H9 (cell line): ENCODE measurements at regions not wholly inside any gene's neighbourhood (a gene's known extent, or its start where the extent isn't known, plus 50 kb on each side); places are given as distances from the start of the nearest gene placed in this dataset.

ENCODE experiments used
- DNase-seq: peaks from one replicate; pipeline ENCODE4 v3.0.0-alpha.2; 2017
- H2AFZ ChIP-seq: one replicate; pipeline ENCODE4 v1.6.1; 2013; ENCODE audit warnings: mild to moderate bottlenecking, low read length, control low read depth, moderate library complexity
- H2AK5ac ChIP-seq: 2 replicates; pipeline ENCODE4 v1.6.1; 2013; ENCODE audit warnings: low read length, control low read depth, mixed read lengths; ENCODE audit not compliant: insufficient read length
- H2BK120ac ChIP-seq: one replicate; pipeline ENCODE4 v1.6.1; 2013; ENCODE audit warnings: low read depth, mild to moderate bottlenecking, low read length, control low read depth, inconsistent platforms; ENCODE audit not compliant: poor library complexity, severe bottlenecking
- H2BK12ac ChIP-seq: 2 replicates; pipeline ENCODE4 v1.6.1; 2013; ENCODE audit warnings: low read length, control low read depth, mixed read lengths, low read depth; ENCODE audit not compliant: insufficient read length
- H2BK15ac ChIP-seq: 2 replicates; pipeline ENCODE4 v1.6.1; 2013; ENCODE audit warnings: low read depth, low read length, control low read depth
- H2BK20ac ChIP-seq: one replicate; pipeline ENCODE4 v1.6.1; 2013; ENCODE audit warnings: low read depth, mild to moderate bottlenecking, low read length, control low read depth, inconsistent platforms; ENCODE audit not compliant: poor library complexity, severe bottlenecking
- H2BK5ac ChIP-seq: 2 replicates; pipeline ENCODE4 v1.6.1; 2013; ENCODE audit warnings: low read length, control low read depth, mixed read lengths; ENCODE audit not compliant: insufficient read length
- H3K14ac ChIP-seq: 2 replicates; pipeline ENCODE4 v1.6.1; 2013; ENCODE audit warnings: low read length, control low read depth; ENCODE audit not compliant: insufficient read depth
- H3K18ac ChIP-seq: 2 replicates; pipeline ENCODE4 v1.6.1; 2013; ENCODE audit warnings: low read depth, mild to moderate bottlenecking, mixed read lengths, low read length, control low read depth; ENCODE audit not compliant: insufficient read length
- H3K23ac ChIP-seq: 2 replicates; pipeline ENCODE4 v1.6.1; 2013; ENCODE audit warnings: low read length, control low read depth, mixed read lengths, low read depth; ENCODE audit not compliant: insufficient read length
- H3K23me2 ChIP-seq: 2 replicates; pipeline ENCODE4 v1.6.1; 2013; ENCODE audit warnings: low read depth, mild to moderate bottlenecking, mixed read lengths, low read length, control low read depth; ENCODE audit not compliant: insufficient read length, poor library complexity, severe bottlenecking
- H3K27ac ChIP-seq: 2 replicates; pipeline ENCODE4 v1.5.1; 2013; ENCODE audit warnings: low read length, control low read depth, mixed read lengths, low read depth; ENCODE audit not compliant: insufficient read length
- H3K27me3 ChIP-seq: 2 replicates; pipeline ENCODE4 v1.6.1; 2013; ENCODE audit warnings: low read length, control low read depth, inconsistent platforms; ENCODE audit not compliant: insufficient read depth
- H3K4ac ChIP-seq: 2 replicates; pipeline ENCODE4 v1.6.1; 2013; ENCODE audit warnings: low read depth, mild to moderate bottlenecking, control low read depth, inconsistent platforms, low read length, moderate library complexity
- H3K4me1 ChIP-seq: 2 replicates; pipeline ENCODE4 v1.6.1; 2013; ENCODE audit warnings: low read length, control low read depth, inconsistent platforms; ENCODE audit not compliant: insufficient read depth
- H3K4me2 ChIP-seq: 2 replicates; pipeline ENCODE4 v1.6.1; 2013; ENCODE audit warnings: low read length, control low read depth, mixed read lengths; ENCODE audit not compliant: insufficient read length, insufficient read depth
- H3K56ac ChIP-seq: 2 replicates; pipeline ENCODE4 v1.6.1; 2013; ENCODE audit warnings: low read depth, mild to moderate bottlenecking, mixed read lengths, low read length, control low read depth; ENCODE audit not compliant: insufficient read length
- H3K79me1 ChIP-seq: 2 replicates; pipeline ENCODE4 v1.6.1; 2013; ENCODE audit warnings: low read depth, mild to moderate bottlenecking, moderate library complexity, low read length, control low read depth, inconsistent platforms; ENCODE audit not compliant: insufficient read depth, poor library complexity, severe bottlenecking
- H3K79me2 ChIP-seq: 2 replicates; pipeline ENCODE4 v1.6.1; 2013; ENCODE audit warnings: low read length, control low read depth, inconsistent platforms; ENCODE audit not compliant: insufficient read depth
- H3K9ac ChIP-seq: 2 replicates; pipeline ENCODE4 v1.6.1; 2013; ENCODE audit warnings: low read length, control low read depth, mixed read lengths; ENCODE audit not compliant: insufficient read length; ENCODE audit errors: extremely low read depth
- H3K9me3 ChIP-seq: one replicate; pipeline ENCODE4 v1.6.1; 2013; ENCODE audit warnings: low read depth, low read length, inconsistent platforms; ENCODE audit not compliant: control insufficient read depth
- H3T11ph ChIP-seq: one replicate; pipeline ENCODE4 v1.6.1; 2013; ENCODE audit warnings: mild to moderate bottlenecking, low read length, control low read depth, inconsistent platforms
- H4K20me1 ChIP-seq: one replicate; pipeline ENCODE4 v1.6.1; 2013; ENCODE audit not compliant: control insufficient read depth, insufficient read length, insufficient read depth
- H4K5ac ChIP-seq: 2 replicates; pipeline ENCODE4 v1.6.1; 2013; ENCODE audit warnings: low read depth, mild to moderate bottlenecking, mixed read lengths, low read length, control low read depth; ENCODE audit not compliant: insufficient read length
- H4K8ac ChIP-seq: replicated peaks from 2 replicates; pipeline ENCODE4 v1.6.1; 2013; ENCODE audit warnings: low read length, control low read depth, mixed read lengths, low read depth; ENCODE audit not compliant: insufficient read length
- H4K91ac ChIP-seq: 2 replicates; pipeline ENCODE4 v1.6.1; 2013; ENCODE audit warnings: low read depth, mild to moderate bottlenecking, moderate library complexity, mixed read lengths, low read length, control low read depth; ENCODE audit not compliant: insufficient read length
- H3K27ac Mint-ChIP-seq, 3 experiments: 2 replicates in 2 of 3; 3 replicates in 1 of 3; pipeline ENCODE4 v1.8.0; 2020 to 2021; ENCODE audit warnings: mixed read lengths in 3 of 3, mild to moderate bottlenecking in 1 of 3, moderate library complexity in 1 of 3
- H3K27me3 Mint-ChIP-seq: 2 replicates; pipeline ENCODE4 v1.8.0; 2021; ENCODE audit warnings: low read depth, mild to moderate bottlenecking, moderate library complexity, mixed read lengths
- H3K36me3 Mint-ChIP-seq, 3 experiments: 2 replicates in 2 of 3; 3 replicates in 1 of 3; pipeline ENCODE4 v1.8.0; 2020 to 2021; ENCODE audit warnings: low read depth in 3 of 3, mixed read lengths in 3 of 3; ENCODE audit not compliant: insufficient read depth in 1 of 3
- H3K4me1 Mint-ChIP-seq, 2 experiments: 2 replicates each; pipeline ENCODE4 v1.8.0; 2020; ENCODE audit warnings: mixed read lengths in 2 of 2
- H3K4me3 Mint-ChIP-seq, 2 experiments: 2 replicates in 1 of 2; 3 replicates in 1 of 2; pipeline ENCODE4 v1.8.0; 2020 to 2021; ENCODE audit warnings: mild to moderate bottlenecking in 2 of 2, mixed read lengths in 2 of 2, moderate library complexity in 1 of 2
- H3K9me3 Mint-ChIP-seq, 2 experiments: 2 replicates in 1 of 2; 3 replicates in 1 of 2; pipeline ENCODE4 v1.8.0; 2020; ENCODE audit warnings: mild to moderate bottlenecking in 2 of 2, mixed read lengths in 2 of 2, moderate library complexity in 1 of 2
- TF ChIP-seq, protein P1 (sequence below): fragments of 200-600 bp; sonication (generic); conservative IDR thresholded peaks from 3 replicates; pipeline ENCODE4 v1.8.0; 2021; ENCODE audit warnings: antibody characterized with exemption, mild to moderate bottlenecking

DNA sequence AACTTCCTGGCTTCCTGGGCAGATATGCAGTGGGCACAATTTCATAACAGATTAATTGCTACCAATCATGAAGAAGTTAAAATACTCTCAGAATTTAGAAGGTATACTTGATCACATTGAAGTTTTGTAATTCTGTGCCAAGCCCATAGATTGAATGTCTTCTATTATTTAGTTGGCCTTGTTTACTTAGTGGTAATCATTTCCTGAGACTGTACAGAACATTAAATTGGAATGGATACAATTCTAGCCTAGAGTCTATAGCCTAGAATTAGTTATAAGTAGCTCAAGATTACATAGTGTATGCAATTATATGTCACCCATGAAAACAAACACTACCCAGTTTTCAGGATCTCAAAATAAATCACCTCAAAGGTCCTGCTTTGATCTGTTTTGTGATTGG, 615.8 kb downstream of the XIRP2 start:
- H4K8ac ChIP-seq: no peak overlapping the region
- no peak overlapping the region for H4K5ac ChIP-seq
- H2AK5ac ChIP-seq: no peak overlapping the region
- no peaks in the 10 kb centered on the region for H3K27me3 Mint-ChIP-seq
- no peak overlapping the region for H2BK12ac ChIP-seq
- H3K4me1 Mint-ChIP-seq: peaks cover 7 to 8% of the 10 kb centered on the region in 2 experiments
- no peak overlapping the region for H3K23ac ChIP-seq
- no peaks in the 10 kb centered on the region for H3K4me1 ChIP-seq
- no peak overlapping the region for H2BK120ac ChIP-seq
- no peaks in the 10 kb centered on the region for H3K9me3 Mint-ChIP-seq
- H3K4me3 Mint-ChIP-seq: no peak overlapping the region
- H3K4me2 ChIP-seq: no peak overlapping the region
- no peak overlapping the region for H3K18ac ChIP-seq
- H2BK5ac ChIP-seq: no peak overlapping the region
- H3K23me2 ChIP-seq: no peaks in the 10 kb centered on the region
- no peak overlapping the region for H3K56ac ChIP-seq
- H2BK15ac ChIP-seq: no peak overlapping the region
- H3K27me3 ChIP-seq: no peaks in the 10 kb centered on the region
- H3K9me3 ChIP-seq: no peaks in the 10 kb centered on the region
- H3K9ac ChIP-seq: no peak overlapping the region
- no peaks in the 10 kb centered on the region for H3K79me1 ChIP-seq
- H3K36me3 Mint-ChIP-seq: peaks cover 0 to 2% (median 2%) of the 10 kb centered on the region in 3 experiments; a peak in 2 of 7 replicates
- H3K27ac Mint-ChIP-seq: no peak overlapping the region
- H3K27ac ChIP-seq: no peak overlapping the region
- no peak overlapping the region for H2AFZ ChIP-seq
- no peaks in the 10 kb centered on the region for H4K20me1 ChIP-seq
- no peak for DNase-seq
- H3K4ac ChIP-seq: no peak overlapping the region
- H3T11ph ChIP-seq: no peak overlapping the region
- no peak overlapping the region for H2BK20ac ChIP-seq
- TF ChIP-seq, protein P1, sequence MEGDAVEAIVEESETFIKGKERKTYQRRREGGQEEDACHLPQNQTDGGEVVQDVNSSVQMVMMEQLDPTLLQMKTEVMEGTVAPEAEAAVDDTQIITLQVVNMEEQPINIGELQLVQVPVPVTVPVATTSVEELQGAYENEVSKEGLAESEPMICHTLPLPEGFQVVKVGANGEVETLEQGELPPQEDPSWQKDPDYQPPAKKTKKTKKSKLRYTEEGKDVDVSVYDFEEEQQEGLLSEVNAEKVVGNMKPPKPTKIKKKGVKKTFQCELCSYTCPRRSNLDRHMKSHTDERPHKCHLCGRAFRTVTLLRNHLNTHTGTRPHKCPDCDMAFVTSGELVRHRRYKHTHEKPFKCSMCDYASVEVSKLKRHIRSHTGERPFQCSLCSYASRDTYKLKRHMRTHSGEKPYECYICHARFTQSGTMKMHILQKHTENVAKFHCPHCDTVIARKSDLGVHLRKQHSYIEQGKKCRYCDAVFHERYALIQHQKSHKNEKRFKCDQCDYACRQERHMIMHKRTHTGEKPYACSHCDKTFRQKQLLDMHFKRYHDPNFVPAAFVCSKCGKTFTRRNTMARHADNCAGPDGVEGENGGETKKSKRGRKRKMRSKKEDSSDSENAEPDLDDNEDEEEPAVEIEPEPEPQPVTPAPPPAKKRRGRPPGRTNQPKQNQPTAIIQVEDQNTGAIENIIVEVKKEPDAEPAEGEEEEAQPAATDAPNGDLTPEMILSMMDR: no peak
- H3K14ac ChIP-seq: no peak overlapping the region
- H3K79me2 ChIP-seq: no peaks in the 10 kb centered on the region
- H4K91ac ChIP-seq: no peak overlapping the region
